ENCODE measurements at regions not wholly inside any gene's neighbourhood (a gene's known extent, or its start where the extent isn't known, plus 50 kb on each side); places are given as distances from the start of the nearest gene placed in this dataset.

DNA sequence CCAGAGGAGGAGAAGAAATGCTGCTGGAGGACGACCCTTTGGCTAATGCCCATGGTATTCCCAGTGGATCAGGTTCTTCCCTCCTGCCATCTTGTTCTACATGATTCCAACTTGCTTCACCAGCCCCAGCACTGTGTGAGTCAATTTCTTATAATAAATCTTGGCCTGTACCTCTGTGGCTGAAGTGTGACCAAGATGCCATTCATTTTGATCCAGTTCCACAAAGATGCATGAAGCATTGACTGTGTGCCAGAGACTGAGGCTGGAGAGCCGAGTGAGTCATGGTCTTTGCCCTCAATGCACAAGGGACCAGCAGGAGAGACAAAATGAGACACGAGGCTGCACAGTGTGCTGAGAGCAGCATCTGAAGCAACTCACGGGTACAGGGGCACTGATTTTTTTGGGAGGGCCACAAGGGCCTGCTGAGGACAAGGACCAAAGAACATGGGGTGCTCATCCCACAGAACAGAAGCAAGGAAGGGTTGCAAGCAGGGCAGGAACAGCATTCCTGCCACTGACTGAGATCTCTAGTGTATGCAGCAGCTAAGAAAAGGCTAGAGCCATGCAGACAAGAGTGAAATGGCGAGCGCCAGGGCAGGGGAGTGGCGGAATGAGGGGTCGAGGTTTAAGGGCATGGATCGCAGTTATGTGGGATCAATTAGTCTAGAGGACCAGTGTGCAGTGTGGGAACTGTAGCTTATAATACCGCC lies 207.0 kb downstream of the THBS2 start:
- TF ChIP-seq RAD21 (conservative IDR thresholded peaks at IDR 0.05 in 1 of 2, IDR thresholded peaks at IDR 0.05 in 1 of 2) = no peak
- TF ChIP-seq, protein P1, sequence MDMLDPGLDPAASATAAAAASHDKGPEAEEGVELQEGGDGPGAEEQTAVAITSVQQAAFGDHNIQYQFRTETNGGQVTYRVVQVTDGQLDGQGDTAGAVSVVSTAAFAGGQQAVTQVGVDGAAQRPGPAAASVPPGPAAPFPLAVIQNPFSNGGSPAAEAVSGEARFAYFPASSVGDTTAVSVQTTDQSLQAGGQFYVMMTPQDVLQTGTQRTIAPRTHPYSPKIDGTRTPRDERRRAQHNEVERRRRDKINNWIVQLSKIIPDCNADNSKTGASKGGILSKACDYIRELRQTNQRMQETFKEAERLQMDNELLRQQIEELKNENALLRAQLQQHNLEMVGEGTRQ (IDR thresholded peaks at IDR 0.05) = no peak
- TF ChIP-seq HOXA7 (CRISPR knock-in tag; IDR thresholded peaks at IDR 0.05) = no peak
- no peak for TF ChIP-seq PHF8 (IDR thresholded peaks at IDR 0.05; ENCODE audit: borderline replicate concordance, low read depth)
- TF ChIP-seq ZSCAN20 (CRISPR knock-in tag; IDR thresholded peaks at IDR 0.05) = no peak
- Histone ChIP-seq H3K4me1 (no peaks in the 10 kb centered on the region; the same call in 2 of the 3 replicates), H3K9me3 (no peaks in the 10 kb centered on the region), H3K4me3 (no peak overlapping the region), H3K4me2 (no peak overlapping the region), H3K27ac (no peak overlapping the region)
- ATAC-seq (no peak), FAIRE-seq (no peak), DNase-seq (ENCODE audit: low read depth in 1 of 2, low spot score in 1 of 2) (no peak)
- CTCF ChIA-PET = no interaction called here
- WGBS (ENCODE audit: missing lambda C conversion rate) = 53% methylated on average over 9 of the region's 10 CpGs
- POLR2A ChIA-PET = no interaction called here

DNA sequence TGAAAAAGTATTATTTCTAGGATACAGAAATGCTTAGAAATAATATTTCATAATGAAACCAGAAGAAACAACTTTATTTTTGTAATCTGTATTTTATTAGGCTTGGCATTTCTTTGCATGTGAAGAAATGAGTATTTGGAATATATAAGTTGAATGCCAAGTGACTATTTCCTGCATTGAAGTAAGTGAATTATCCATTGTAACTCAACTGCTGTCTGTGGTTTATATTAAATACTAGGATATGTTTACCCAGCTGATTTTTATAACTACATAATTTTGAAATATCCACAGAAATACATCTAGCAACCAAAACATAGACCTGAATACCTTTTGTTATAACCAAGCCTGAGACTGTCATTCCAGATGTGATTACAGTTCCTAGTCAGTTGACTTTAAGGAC lies 207.6 kb downstream of the THBS2 start:
- no peaks in the 10 kb centered on the region for H3K9me3 ChIP-seq
- H3K27ac ChIP-seq = no peak overlapping the region
- CTCF ChIA-PET = no interaction called here
- FAIRE-seq (no peak), DNase-seq (ENCODE audit: low read depth in 1 of 2, low spot score in 1 of 2) (no peak), ATAC-seq (no peak)
- no peak overlapping the region for H3K4me2 ChIP-seq
- no peak for TF ChIP-seq NPAS2 (CRISPR knock-in tag; IDR thresholded peaks at IDR 0.05; ENCODE audit: borderline replicate concordance)
- TF ChIP-seq, protein P1 (IDR thresholded peaks at IDR 0.05) = no peak
- TF ChIP-seq MYC (IDR thresholded peaks at IDR 0.05; ENCODE audit: borderline replicate concordance, low read length) = no peak
- TF ChIP-seq ZC3H11A (IDR thresholded peaks at IDR 0.05) = no peak
- TF ChIP-seq EHMT2 (IDR thresholded peaks at IDR 0.05; ENCODE audit: low read depth) = no peak
- TF ChIP-seq HOXB5 (CRISPR knock-in tag; IDR thresholded peaks at IDR 0.05) = no peak
- no peak for TF ChIP-seq FOSL2 (IDR thresholded peaks at IDR 0.05)
- TF ChIP-seq FOSL2 (CRISPR knock-in tag; IDR thresholded peaks at IDR 0.05) = no peak
- no peak for TF ChIP-seq RCOR1 (IDR thresholded peaks at IDR 0.05; ENCODE audit: low read depth, low read length)
- no peaks in the 10 kb centered on the region; the same call in 2 of the 3 replicates for H3K4me1 ChIP-seq
- H3K4me3 ChIP-seq = no peak overlapping the region
- POLR2A ChIA-PET = no interaction called here

DNA sequence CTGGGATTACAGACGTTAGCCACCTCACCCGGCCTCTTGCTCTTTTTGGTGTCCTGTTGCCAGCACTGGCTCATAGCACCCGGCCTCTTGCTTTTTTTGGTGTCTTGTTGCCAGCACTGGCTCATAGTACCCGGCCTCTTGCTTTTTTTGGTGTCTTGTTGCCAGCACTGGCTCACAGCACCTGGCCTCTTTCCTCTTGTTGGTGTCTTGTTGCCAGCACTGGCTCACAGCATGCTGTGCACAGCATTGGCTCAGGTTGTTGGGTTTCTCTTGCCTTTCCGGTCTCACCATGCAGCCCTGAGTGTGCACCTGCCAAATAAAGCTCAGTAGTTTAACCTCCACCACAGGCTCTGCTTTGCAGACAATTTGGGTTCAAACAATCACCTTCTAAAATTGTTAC lies 208.2 kb downstream of the THBS2 start:
- Histone ChIP-seq H3K27ac (no peak overlapping the region), H3K4me1 (no peaks in the 10 kb centered on the region; the same call in 2 of the 3 replicates), H3K9me3 (no peaks in the 10 kb centered on the region), H3K4me3 (no peak overlapping the region), H3K4me2 (no peak overlapping the region)
- POLR2A ChIA-PET = no interaction called here
- CTCF ChIA-PET = no interaction called here
- WGBS (ENCODE audit: missing lambda C conversion rate) = 71% methylated on average over 5 of the region's 5 CpGs
- ATAC-seq = no peak
- DNase-seq (ENCODE audit: low read depth in 1 of 2, low spot score in 1 of 2) = no peak
- FAIRE-seq = no peak
- TF ChIP-seq POLR2AphosphoS2 (conservative IDR thresholded peaks at IDR 0.05; ENCODE audit: low read length) (no peak), MAZ (IDR thresholded peaks at IDR 0.05; ENCODE audit: borderline replicate concordance, low read depth, low read length) (no peak), NFE2L2 (conservative IDR thresholded peaks at IDR 0.05; ENCODE audit: low read length) (no peak), SREBF2 (IDR thresholded peaks at IDR 0.05) (no peak), RNF2 (IDR thresholded peaks at IDR 0.05; ENCODE audit: borderline replicate concordance, low read depth) (no peak), FOSL2 (IDR thresholded peaks at IDR 0.05) (no peak), FOSL2 (CRISPR knock-in tag; IDR thresholded peaks at IDR 0.05) (no peak), JUN (IDR thresholded peaks at IDR 0.05) (no peak), HEYL (CRISPR knock-in tag; IDR thresholded peaks at IDR 0.05) (no peak), POLR2A (IDR thresholded peaks at IDR 0.05; ENCODE audit: low read length) (no peak), ESRRA (IDR thresholded peaks at IDR 0.05; ENCODE audit: borderline replicate concordance, low read length) (no peak), EHMT2 (IDR thresholded peaks at IDR 0.05; ENCODE audit: low read depth) (no peak), TP53 (CRISPR knock-in tag; IDR thresholded peaks at IDR 0.05) (no peak), NPAS2 (CRISPR knock-in tag; IDR thresholded peaks at IDR 0.05; ENCODE audit: borderline replicate concordance) (no peak), HDAC2 (IDR thresholded peaks at IDR 0.05) (no peak)
- TF ChIP-seq, protein P2, sequence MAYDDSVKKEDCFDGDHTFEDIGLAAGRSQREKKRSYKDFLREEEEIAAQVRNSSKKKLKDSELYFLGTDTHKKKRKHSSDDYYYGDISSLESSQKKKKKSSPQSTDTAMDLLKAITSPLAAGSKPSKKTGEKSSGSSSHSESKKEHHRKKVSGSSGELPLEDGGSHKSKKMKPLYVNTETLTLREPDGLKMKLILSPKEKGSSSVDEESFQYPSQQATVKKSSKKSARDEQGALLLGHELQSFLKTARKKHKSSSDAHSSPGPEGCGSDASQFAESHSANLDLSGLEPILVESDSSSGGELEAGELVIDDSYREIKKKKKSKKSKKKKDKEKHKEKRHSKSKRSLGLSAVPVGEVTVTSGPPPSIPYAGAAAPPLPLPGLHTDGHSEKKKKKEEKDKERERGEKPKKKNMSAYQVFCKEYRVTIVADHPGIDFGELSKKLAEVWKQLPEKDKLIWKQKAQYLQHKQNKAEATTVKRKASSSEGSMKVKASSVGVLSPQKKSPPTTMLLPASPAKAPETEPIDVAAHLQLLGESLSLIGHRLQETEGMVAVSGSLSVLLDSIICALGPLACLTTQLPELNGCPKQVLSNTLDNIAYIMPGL (CRISPR knock-in tag; IDR thresholded peaks at IDR 0.05; ENCODE audit: borderline replicate concordance) = no peak
- TF ChIP-seq, protein P3, sequence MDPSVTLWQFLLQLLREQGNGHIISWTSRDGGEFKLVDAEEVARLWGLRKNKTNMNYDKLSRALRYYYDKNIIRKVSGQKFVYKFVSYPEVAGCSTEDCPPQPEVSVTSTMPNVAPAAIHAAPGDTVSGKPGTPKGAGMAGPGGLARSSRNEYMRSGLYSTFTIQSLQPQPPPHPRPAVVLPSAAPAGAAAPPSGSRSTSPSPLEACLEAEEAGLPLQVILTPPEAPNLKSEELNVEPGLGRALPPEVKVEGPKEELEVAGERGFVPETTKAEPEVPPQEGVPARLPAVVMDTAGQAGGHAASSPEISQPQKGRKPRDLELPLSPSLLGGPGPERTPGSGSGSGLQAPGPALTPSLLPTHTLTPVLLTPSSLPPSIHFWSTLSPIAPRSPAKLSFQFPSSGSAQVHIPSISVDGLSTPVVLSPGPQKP (IDR thresholded peaks at IDR 0.05; ENCODE audit: low read depth, low read length) = no peak
- TF ChIP-seq, protein P4, sequence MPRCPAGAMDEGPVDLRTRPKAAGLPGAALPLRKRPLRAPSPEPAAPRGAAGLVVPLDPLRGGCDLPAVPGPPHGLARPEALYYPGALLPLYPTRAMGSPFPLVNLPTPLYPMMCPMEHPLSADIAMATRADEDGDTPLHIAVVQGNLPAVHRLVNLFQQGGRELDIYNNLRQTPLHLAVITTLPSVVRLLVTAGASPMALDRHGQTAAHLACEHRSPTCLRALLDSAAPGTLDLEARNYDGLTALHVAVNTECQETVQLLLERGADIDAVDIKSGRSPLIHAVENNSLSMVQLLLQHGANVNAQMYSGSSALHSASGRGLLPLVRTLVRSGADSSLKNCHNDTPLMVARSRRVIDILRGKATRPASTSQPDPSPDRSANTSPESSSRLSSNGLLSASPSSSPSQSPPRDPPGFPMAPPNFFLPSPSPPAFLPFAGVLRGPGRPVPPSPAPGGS (IDR thresholded peaks at IDR 0.05) = no peak
- TF ChIP-seq, protein P5, sequence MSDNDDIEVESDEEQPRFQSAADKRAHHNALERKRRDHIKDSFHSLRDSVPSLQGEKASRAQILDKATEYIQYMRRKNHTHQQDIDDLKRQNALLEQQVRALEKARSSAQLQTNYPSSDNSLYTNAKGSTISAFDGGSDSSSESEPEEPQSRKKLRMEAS (IDR thresholded peaks at IDR 0.05) = no peak

All from A549 (cell line).